K562 (cell line): ENCODE measurements at regions not wholly inside any gene's neighbourhood (a gene's known extent, or its start where the extent isn't known, plus 50 kb on each side); places are given as distances from the start of the nearest gene placed in this dataset.

Experiments used
- CTCF ChIP-seq, 3 experiments: IDR thresholded peaks in 2 of 3; conservative IDR thresholded peaks in 1 of 3; 2 replicates each; pipeline ENCODE4 v1.5.1; 2011 to 2012; ENCODE audit warnings: low read length in 3 of 3, mild to moderate bottlenecking in 3 of 3, control low read depth in 2 of 3, improper control_type of control experiment in 1 of 3, inconsistent platforms in 1 of 3, low read depth in 1 of 3, mixed read lengths in 1 of 3, moderate library complexity in 1 of 3; ENCODE audit not compliant: insufficient read depth in 2 of 3
- ZNF274 ChIP-seq: IDR thresholded peaks from 2 replicates; pipeline ENCODE4 v1.6.1; 2011; ENCODE audit warnings: low read depth, mild to moderate bottlenecking, low read length, moderate library complexity, borderline replicate concordance

DNA sequence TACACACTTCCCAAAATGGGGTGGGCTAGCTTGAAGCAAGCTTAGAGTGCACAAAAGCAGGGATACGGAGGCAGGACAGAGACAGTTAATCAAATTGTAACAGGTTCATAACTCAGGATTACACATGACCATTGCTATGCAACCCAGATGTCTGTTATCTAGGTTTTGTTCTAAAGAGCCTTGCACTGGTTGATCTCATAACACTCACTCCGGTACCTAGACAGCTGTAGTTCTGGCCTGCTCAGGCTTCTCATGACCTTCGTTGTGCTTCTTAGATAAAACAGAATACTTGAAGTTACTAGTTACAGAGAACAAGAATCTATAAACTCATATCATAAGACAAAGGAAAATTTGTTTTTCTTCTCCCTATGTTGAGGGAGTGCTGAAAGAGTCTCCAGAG lies 983.4 kb downstream of the TMEM121 start:
- no peak for TF ChIP-seq ZNF274
- TF ChIP-seq CTCF (IDR thresholded peaks at IDR 0.05 in 2 of 3, conservative IDR thresholded peaks at IDR 0.05 in 1 of 3; ENCODE audit: insufficient read depth in 2 of 3, low read depth in 1 of 3, low read length in 3 of 3), result no peak
